ENCODE measurements at regions not wholly inside any gene's neighbourhood (a gene's known extent, or its start where the extent isn't known, plus 50 kb on each side); places are given as distances from the start of the nearest gene placed in this dataset.
"Not testable (repeated sequence)": the region's sequence is repeated elsewhere in the genome, so short reads cannot be mapped to it uniquely, and the experiment has no call there.

- no peak overlapping the region for H3K27ac ChIP-seq
These were observed 703.7 kb upstream of the PCDH10 start for GRCh38 chr4:132445386-132445785.

GRCh38 chr4:132457987-132458386 is 691.1 kb upstream of the PCDH10 start:
- H3K4me1 ChIP-seq; H3K9me3 ChIP-seq; H3K27ac ChIP-seq; intact Hi-C loops (cut with DNase I); ATAC-seq; H3K36me3 ChIP-seq; H3K4me3 ChIP-seq; H3K27me3 ChIP-seq: not testable (repeated sequence)
- 63% methylated on average over 6 of the region's 9 CpGs for WGBS (ENCODE audit: insufficient coverage, low coverage, low lambda C conversion rate, missing lambda C conversion rate)
- peak in 1 of 3 donors; percentile 23 for DNase-seq

More at GRCh38 chr4:132445386-132445785, 703.7 kb upstream of the PCDH10 start:
- Histone ChIP-seq H3K27me3 (no peaks in the 10 kb centered on the region), H3K4me3 (no peak overlapping the region), H3K4me1 (no peaks in the 10 kb centered on the region), H3K36me3 (no peaks in the 10 kb centered on the region), H3K9me3 (no peaks in the 10 kb centered on the region)
- 59% methylated on average over 3 of the region's 3 CpGs for WGBS (ENCODE audit: insufficient coverage, low coverage, low lambda C conversion rate, missing lambda C conversion rate)
- TF ChIP-seq CTCF (IDR thresholded peaks at IDR 0.05) (no peak), POLR2A (IDR thresholded peaks at IDR 0.05) (no peak)
- ATAC-seq: no peak
- intact Hi-C loops (cut with DNase I): no loop called here
- no peak for DNase-seq

- TF ChIP-seq POLR2A (IDR thresholded peaks at IDR 0.05) (no peak), CTCF (IDR thresholded peaks at IDR 0.05) (no peak)
- Histone ChIP-seq H3K9me3 (no peaks in the 10 kb centered on the region), H3K36me3 (no peaks in the 10 kb centered on the region), H3K4me1 (no peaks in the 10 kb centered on the region), H3K27ac (no peak overlapping the region), H3K4me3 (no peak overlapping the region), H3K27me3 (no peaks in the 10 kb centered on the region)
- intact Hi-C loops (cut with DNase I): no loop called here
- ATAC-seq (no peak), DNase-seq (no peak)
- 35% methylated on average over 2 of the region's 2 CpGs for WGBS (ENCODE audit: insufficient coverage, low coverage, low lambda C conversion rate, missing lambda C conversion rate)
These were observed 669.6 kb upstream of the PCDH10 start for GRCh38 chr4:132479543-132479942.

- intact Hi-C loops (cut with DNase I): no loop called here
- Histone ChIP-seq H3K36me3 (no peaks in the 10 kb centered on the region), H3K4me3 (no peak overlapping the region), H3K4me1 (no peaks in the 10 kb centered on the region), H3K9me3 (no peaks in the 10 kb centered on the region), H3K27me3 (no peaks in the 10 kb centered on the region), H3K27ac (no peak overlapping the region)
- no peak for ATAC-seq
- DNase-seq: no peak
- 38% methylated on average over 3 of the region's 3 CpGs for WGBS (ENCODE audit: insufficient coverage, low coverage, low lambda C conversion rate, missing lambda C conversion rate)
- TF ChIP-seq POLR2A (IDR thresholded peaks at IDR 0.05): no peak
- TF ChIP-seq CTCF (IDR thresholded peaks at IDR 0.05): no peak
These were observed 660.5 kb upstream of the PCDH10 start for GRCh38 chr4:132488555-132488954.

- no peak for TF ChIP-seq POLR2A (IDR thresholded peaks at IDR 0.05)
- TF ChIP-seq CTCF (IDR thresholded peaks at IDR 0.05): no peak
- no peak overlapping the region for H3K27ac ChIP-seq
- no peaks in the 10 kb centered on the region for H3K9me3 ChIP-seq
- no peaks in the 10 kb centered on the region for H3K36me3 ChIP-seq
- H3K4me3 ChIP-seq: no peak overlapping the region
- no peaks in the 10 kb centered on the region for H3K4me1 ChIP-seq
- no peaks in the 10 kb centered on the region for H3K27me3 ChIP-seq
- no peak for ATAC-seq
- intact Hi-C loops (cut with DNase I): no loop called here
- no peak for DNase-seq
These were observed 655.6 kb upstream of the PCDH10 start for GRCh38 chr4:132493476-132493875.

- ATAC-seq; H3K4me1 ChIP-seq; H3K9me3 ChIP-seq; H3K36me3 ChIP-seq; intact Hi-C loops (cut with DNase I); H3K27ac ChIP-seq; H3K4me3 ChIP-seq; DNase-seq; H3K27me3 ChIP-seq: not testable (repeated sequence)
- WGBS (ENCODE audit: insufficient coverage, low coverage, low lambda C conversion rate, missing lambda C conversion rate): 47% methylated on average over 9 of the region's 9 CpGs
These were observed 653.8 kb upstream of the PCDH10 start for GRCh38 chr4:132495267-132495812.

All from right lobe of liver (tissue), 6 donors.